ENCODE measurements at regions not wholly inside any gene's neighbourhood (a gene's known extent, or its start where the extent isn't known, plus 50 kb on each side); places are given as distances from the start of the nearest gene placed in this dataset.

- Histone ChIP-seq H3K27ac (ENCODE audit: low read length, poor library complexity, severe bottlenecking) (no peak overlapping the region), H3K9ac (ENCODE audit: low read length) (no peak overlapping the region), H3K36me3 (ENCODE audit: control insufficient read depth in 1 of 2, insufficient read depth in 2 of 2, low read depth in 1 of 2, low read length in 2 of 2) (no peaks in the 10 kb centered on the region), H3K4me2 (ENCODE audit: low read length, poor library complexity, severe bottlenecking) (no peak overlapping the region), H2BK120ac (ENCODE audit: low read depth, low read length) (no peak overlapping the region), H3K23ac (ENCODE audit: low read length in 2 of 2) (no peak overlapping the region), H2BK15ac (ENCODE audit: low read depth, poor library complexity, severe bottlenecking) (no peak overlapping the region), H4K91ac (ENCODE audit: low read length) (no peak overlapping the region), H3K4ac (ENCODE audit: low read depth in 1 of 2, low read length in 2 of 2) (no peak overlapping the region), H2BK5ac (ENCODE audit: low read depth, low read length, poor library complexity, severe bottlenecking) (no peak overlapping the region), H2AK5ac (ENCODE audit: low read length, severe bottlenecking) (no peak overlapping the region), H4K8ac (ENCODE audit: low read length) (no peak overlapping the region), H3K14ac (ENCODE audit: low read length in 2 of 2) (peak overlapping the region in 1 of 2 experiments; percentile 62), H3K4me3 (ENCODE audit: insufficient read depth in 1 of 2, low read depth in 1 of 2, low read length in 2 of 2) (no peak overlapping the region), H2AFZ (ENCODE audit: low read depth, low read length) (no peak overlapping the region), H3K27me3 (ENCODE audit: control insufficient read depth in 1 of 2, insufficient read depth in 1 of 2, low read length in 2 of 2) (no peaks in the 10 kb centered on the region), H3K18ac (ENCODE audit: low read depth in 1 of 2, low read length in 2 of 2) (no peak overlapping the region), H2BK12ac (ENCODE audit: low read length in 2 of 2) (no peak overlapping the region), H3K79me1 (replicated peaks; ENCODE audit: low read length, poor library complexity, severe bottlenecking) (no peaks in the 10 kb centered on the region), H3K9me3 (ENCODE audit: control insufficient read depth, low read length) (no peaks in the 10 kb centered on the region), H3K4me1 (ENCODE audit: control insufficient read depth, insufficient read depth, low read depth, low read length) (no peaks in the 10 kb centered on the region)
- 88% methylated on average over 6 of the region's 7 CpGs for WGBS
- DNase-seq: no peak
These were observed 180.3 kb downstream of the TTLL2 start for GRCh38 chr6:167505199-167505598.

- H2BK5ac ChIP-seq (ENCODE audit: low read depth, low read length, poor library complexity, severe bottlenecking): no peak overlapping the region
- no peak overlapping the region for H4K8ac ChIP-seq (ENCODE audit: low read length)
- no peak for DNase-seq
- H3K27ac ChIP-seq (ENCODE audit: low read length, poor library complexity, severe bottlenecking): no peak overlapping the region
- H3K9ac ChIP-seq (ENCODE audit: low read length): no peak overlapping the region
- no peak overlapping the region for H3K14ac ChIP-seq (ENCODE audit: low read length in 2 of 2)
- H2AFZ ChIP-seq (ENCODE audit: low read depth, low read length): no peak overlapping the region
- H3K4me2 ChIP-seq (ENCODE audit: low read length, poor library complexity, severe bottlenecking): no peak overlapping the region
- H3K18ac ChIP-seq (ENCODE audit: low read depth in 1 of 2, low read length in 2 of 2): no peak overlapping the region
- H3K4ac ChIP-seq (ENCODE audit: low read depth in 1 of 2, low read length in 2 of 2): no peak overlapping the region
- no peaks in the 10 kb centered on the region for H3K27me3 ChIP-seq (ENCODE audit: control insufficient read depth in 1 of 2, insufficient read depth in 1 of 2, low read length in 2 of 2)
- H2AK5ac ChIP-seq (ENCODE audit: low read length, severe bottlenecking): no peak overlapping the region
- H3K79me1 ChIP-seq (replicated peaks; ENCODE audit: low read length, poor library complexity, severe bottlenecking): no peaks in the 10 kb centered on the region
- H3K9me3 ChIP-seq (ENCODE audit: control insufficient read depth, low read length): no peaks in the 10 kb centered on the region
- H4K91ac ChIP-seq (ENCODE audit: low read length): no peak overlapping the region
- H2BK12ac ChIP-seq (ENCODE audit: low read length in 2 of 2): no peak overlapping the region
- H2BK120ac ChIP-seq (ENCODE audit: low read depth, low read length): no peak overlapping the region
- no peak overlapping the region for H3K23ac ChIP-seq (ENCODE audit: low read length in 2 of 2)
- no peaks in the 10 kb centered on the region for H3K36me3 ChIP-seq (ENCODE audit: control insufficient read depth in 1 of 2, insufficient read depth in 2 of 2, low read depth in 1 of 2, low read length in 2 of 2)
- H2BK15ac ChIP-seq (ENCODE audit: low read depth, poor library complexity, severe bottlenecking): no peak overlapping the region
- no peaks in the 10 kb centered on the region for H3K4me1 ChIP-seq (ENCODE audit: control insufficient read depth, insufficient read depth, low read depth, low read length)
- 83% methylated on average over 13 of the region's 13 CpGs for WGBS
- no peak overlapping the region for H3K4me3 ChIP-seq (ENCODE audit: insufficient read depth in 1 of 2, low read depth in 1 of 2, low read length in 2 of 2)
These were observed 180.9 kb downstream of the TTLL2 start for GRCh38 chr6:167505782-167506181.

GRCh38 chr6:167506443-167507301 is 181.8 kb downstream of the TTLL2 start:
- Histone ChIP-seq H3K4ac (ENCODE audit: low read depth in 1 of 2, low read length in 2 of 2) (no peak overlapping the region), H2AFZ (ENCODE audit: low read depth, low read length) (no peak overlapping the region), H2BK5ac (ENCODE audit: low read depth, low read length, poor library complexity, severe bottlenecking) (no peak overlapping the region), H3K9ac (ENCODE audit: low read length) (no peak overlapping the region), H3K4me2 (ENCODE audit: low read length, poor library complexity, severe bottlenecking) (no peak overlapping the region), H3K14ac (ENCODE audit: low read length in 2 of 2) (no peak overlapping the region), H3K27ac (ENCODE audit: low read length, poor library complexity, severe bottlenecking) (no peak overlapping the region), H3K79me1 (replicated peaks; ENCODE audit: low read length, poor library complexity, severe bottlenecking) (no peaks in the 10 kb centered on the region), H3K4me1 (ENCODE audit: control insufficient read depth, insufficient read depth, low read depth, low read length) (no peaks in the 10 kb centered on the region), H2BK12ac (ENCODE audit: low read length in 2 of 2) (no peak overlapping the region), H2BK15ac (ENCODE audit: low read depth, poor library complexity, severe bottlenecking) (no peak overlapping the region), H3K36me3 (ENCODE audit: control insufficient read depth in 1 of 2, insufficient read depth in 2 of 2, low read depth in 1 of 2, low read length in 2 of 2) (no peaks in the 10 kb centered on the region), H3K4me3 (ENCODE audit: insufficient read depth in 1 of 2, low read depth in 1 of 2, low read length in 2 of 2) (no peak overlapping the region), H4K91ac (ENCODE audit: low read length) (no peak overlapping the region), H2AK5ac (ENCODE audit: low read length, severe bottlenecking) (no peak overlapping the region), H3K27me3 (ENCODE audit: control insufficient read depth in 1 of 2, insufficient read depth in 1 of 2, low read length in 2 of 2) (no peaks in the 10 kb centered on the region), H3K23ac (ENCODE audit: low read length in 2 of 2) (no peak overlapping the region), H3K18ac (ENCODE audit: low read depth in 1 of 2, low read length in 2 of 2) (no peak overlapping the region), H4K8ac (ENCODE audit: low read length) (no peak overlapping the region), H2BK120ac (ENCODE audit: low read depth, low read length) (no peak overlapping the region), H3K9me3 (ENCODE audit: control insufficient read depth, low read length) (no peaks in the 10 kb centered on the region)
- WGBS: 88% methylated on average over 25 of the region's 25 CpGs
- DNase-seq: no peak

GRCh38 chr6:167507376-167507945 is 182.6 kb downstream of the TTLL2 start:
- Histone ChIP-seq H3K18ac (ENCODE audit: low read depth in 1 of 2, low read length in 2 of 2) (no peak overlapping the region), H3K36me3 (ENCODE audit: control insufficient read depth in 1 of 2, insufficient read depth in 2 of 2, low read depth in 1 of 2, low read length in 2 of 2) (no peaks in the 10 kb centered on the region), H3K23ac (ENCODE audit: low read length in 2 of 2) (no peak overlapping the region), H3K14ac (ENCODE audit: low read length in 2 of 2) (no peak overlapping the region), H3K27ac (ENCODE audit: low read length, poor library complexity, severe bottlenecking) (no peak overlapping the region), H3K9me3 (ENCODE audit: control insufficient read depth, low read length) (no peaks in the 10 kb centered on the region), H2BK120ac (ENCODE audit: low read depth, low read length) (no peak overlapping the region), H3K79me1 (replicated peaks; ENCODE audit: low read length, poor library complexity, severe bottlenecking) (no peaks in the 10 kb centered on the region), H2AK5ac (ENCODE audit: low read length, severe bottlenecking) (no peak overlapping the region), H2BK15ac (ENCODE audit: low read depth, poor library complexity, severe bottlenecking) (no peak overlapping the region), H3K9ac (ENCODE audit: low read length) (no peak overlapping the region), H3K4ac (ENCODE audit: low read depth in 1 of 2, low read length in 2 of 2) (no peak overlapping the region), H4K91ac (ENCODE audit: low read length) (no peak overlapping the region), H2AFZ (ENCODE audit: low read depth, low read length) (no peak overlapping the region), H4K8ac (ENCODE audit: low read length) (no peak overlapping the region), H3K4me2 (ENCODE audit: low read length, poor library complexity, severe bottlenecking) (no peak overlapping the region), H2BK12ac (ENCODE audit: low read length in 2 of 2) (no peak overlapping the region), H3K4me3 (ENCODE audit: insufficient read depth in 1 of 2, low read depth in 1 of 2, low read length in 2 of 2) (no peak overlapping the region), H2BK5ac (ENCODE audit: low read depth, low read length, poor library complexity, severe bottlenecking) (no peak overlapping the region), H3K27me3 (ENCODE audit: control insufficient read depth in 1 of 2, insufficient read depth in 1 of 2, low read length in 2 of 2) (no peaks in the 10 kb centered on the region), H3K4me1 (ENCODE audit: control insufficient read depth, insufficient read depth, low read depth, low read length) (no peaks in the 10 kb centered on the region)
- WGBS: 96% methylated on average over 14 of the region's 15 CpGs
- DNase-seq: no peak

All from mesenchymal stem cell (in vitro differentiated cells and primary cell).